NCI-H1092 (cell line): ENCODE measurements at regions not wholly inside any gene's neighbourhood (a gene's known extent, or its start where the extent isn't known, plus 50 kb on each side); places are given as distances from the start of the nearest gene placed in this dataset.
A peak's percentile ranks its signal among the peaks of the same experiment; 100 is the strongest.
"Not testable (repeated sequence)": the region's sequence is repeated elsewhere in the genome, so short reads cannot be mapped to it uniquely, and the experiment has no call there.

Source experiments
- DNase-seq: peaks from one replicate; lab custom pipeline; 2025; lab: John Stamatoyannopoulos, UW

GRCh38 chr3:112736805-112737566, 96.0 kb upstream of the CCDC80 start:
- DNase-seq = no peak

GRCh38 chr3:112736386-112736785, 95.4 kb upstream of the CCDC80 start:
- no peak for DNase-seq

- no peak for DNase-seq
Observed at GRCh38 chr3:112735926-112736325, 95.0 kb upstream of the CCDC80 start.

GRCh38 chr3:112734736-112735350, 93.9 kb upstream of the CCDC80 start:
- DNase-seq = peak; percentile 57

GRCh38 chr3:112734171-112734570, 93.2 kb upstream of the CCDC80 start:
- no peak for DNase-seq

GRCh38 chr3:112730210-112730609, 89.3 kb upstream of the CCDC80 start:
- DNase-seq = no peak

GRCh38 chr3:112721231-112721630, 80.3 kb upstream of the CCDC80 start:
- no peak for DNase-seq

- no peak for DNase-seq
Observed at GRCh38 chr3:112718967-112719366, 78.0 kb upstream of the CCDC80 start.

GRCh38 chr3:112718516-112718915, 77.6 kb upstream of the CCDC80 start:
- no peak for DNase-seq

GRCh38 chr3:112709911-112710310, 69.0 kb upstream of the CCDC80 start:
- DNase-seq = no peak

GRCh38 chr3:112699436-112699978, 58.6 kb upstream of the CCDC80 start:
- DNase-seq = no peak

GRCh38 chr3:112698442-112698841, 57.5 kb upstream of the CCDC80 start:
- not testable (repeated sequence) for DNase-seq

GRCh38 chr3:112696244-112696643, 55.3 kb upstream of the CCDC80 start:
- not testable (repeated sequence) for DNase-seq

- DNase-seq = not testable (repeated sequence)
Observed at GRCh38 chr3:112695377-112696108, 54.6 kb upstream of the CCDC80 start.

GRCh38 chr3:112694906-112695305, 54.0 kb upstream of the CCDC80 start:
- DNase-seq = not testable (repeated sequence)

- no peak for DNase-seq
Observed at GRCh38 chr3:112693186-112693585, 52.2 kb upstream of the CCDC80 start.
